HG03432 (cell line): ENCODE measurements at regions not wholly inside any gene's neighbourhood (a gene's known extent, or its start where the extent isn't known, plus 50 kb on each side); places are given as distances from the start of the nearest gene placed in this dataset.
"Not testable (repeated sequence)": the region's sequence is repeated elsewhere in the genome, so short reads cannot be mapped to it uniquely, and the experiment has no call there.

Experiments used
- ATAC-seq: cut with Tn5 transposase; IDR thresholded peaks from one replicate; pipeline ENCODE4 v1.9.1; 2021; ENCODE audit warnings: mild to moderate bottlenecking, moderate library complexity; ENCODE audit not compliant: unreplicated experiment

DNA sequence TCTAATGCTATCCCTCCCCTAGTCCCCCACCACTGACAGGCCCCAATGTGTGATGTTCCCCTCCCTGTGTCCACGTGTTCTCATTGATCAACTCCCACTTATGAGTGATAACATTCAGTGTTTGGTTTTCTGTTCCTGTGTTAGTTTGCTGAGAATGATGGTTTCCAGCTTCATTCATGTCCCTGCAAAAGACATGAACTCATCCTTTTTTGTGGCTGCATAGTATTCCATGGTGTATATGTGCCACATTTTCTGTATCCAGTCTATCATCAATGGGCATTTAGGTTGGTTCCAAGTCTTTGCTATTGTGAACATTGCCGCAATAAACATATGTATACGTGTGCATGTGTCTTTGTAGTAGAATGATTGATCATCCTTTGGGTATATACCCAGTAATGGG lies 153.1 kb downstream of the OR13H1 start:
- not testable (repeated sequence) for ATAC-seq

DNA sequence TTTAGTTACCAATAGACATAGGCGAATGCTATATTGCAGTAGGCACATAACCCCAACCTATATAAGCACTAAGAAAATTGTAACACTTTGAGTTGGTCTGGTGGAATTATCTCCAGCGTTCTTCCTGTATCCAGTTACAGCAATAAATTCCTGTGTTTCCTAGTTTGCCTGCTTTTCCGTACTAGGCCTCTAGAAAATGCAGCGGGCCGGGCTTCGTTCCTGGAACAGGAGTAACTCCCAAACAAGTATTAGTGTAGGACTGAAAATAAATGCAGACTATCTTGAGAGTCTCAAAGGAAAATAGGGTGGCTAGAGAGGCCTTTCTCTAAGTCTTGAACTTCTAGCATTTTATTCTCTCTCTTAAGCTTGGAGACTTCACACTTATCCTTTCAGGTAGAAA lies 159.8 kb downstream of the OR13H1 start:
- ATAC-seq, result no peak

DNA sequence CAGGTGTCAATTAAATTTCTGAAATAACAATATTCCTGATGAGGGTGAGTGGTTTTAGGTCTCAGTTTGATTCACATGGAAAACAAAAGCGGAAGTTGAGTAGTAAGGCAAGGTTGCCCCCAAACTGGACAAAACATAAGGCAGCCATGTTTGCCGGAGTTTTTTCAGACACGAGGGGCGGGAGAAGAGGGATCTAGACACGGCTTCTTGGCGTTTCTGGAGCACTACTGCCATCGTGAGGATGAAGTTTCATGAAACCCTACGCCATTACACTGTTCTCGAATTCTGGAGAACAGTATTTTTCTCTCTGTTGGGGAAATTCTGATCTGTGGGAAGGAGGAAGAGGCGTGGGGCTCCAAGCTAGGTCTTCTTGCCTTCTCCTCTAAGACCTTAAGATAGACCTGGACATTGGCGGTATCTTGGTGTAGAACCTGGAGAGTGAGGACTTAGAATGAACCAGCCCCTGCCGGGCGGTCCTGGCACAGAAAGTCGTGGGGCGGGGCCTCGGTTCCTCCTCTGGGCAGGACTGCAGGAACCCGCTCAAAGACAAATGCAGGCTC lies 160.3 kb downstream of the OR13H1 start:
- ATAC-seq, result no peak

DNA sequence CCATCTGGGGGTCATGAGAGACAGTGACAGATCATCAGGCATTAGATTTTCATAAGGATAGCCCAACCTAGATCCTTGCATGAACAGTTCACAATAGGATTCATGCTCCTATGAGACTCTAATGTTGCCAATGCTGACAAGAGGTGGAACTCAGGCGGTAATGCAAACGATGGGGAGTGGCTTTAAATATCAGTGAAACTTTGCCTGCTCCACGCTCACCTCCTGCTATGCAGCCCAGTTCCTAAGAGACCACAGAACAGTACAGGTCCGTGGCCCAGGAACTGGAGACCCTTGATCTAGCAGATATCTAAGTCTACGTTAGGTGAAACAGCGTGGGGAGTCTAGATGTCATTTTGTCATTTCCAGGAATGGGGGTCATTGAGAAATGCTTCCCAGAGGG lies 165.7 kb downstream of the OR13H1 start:
- no peak for ATAC-seq

DNA sequence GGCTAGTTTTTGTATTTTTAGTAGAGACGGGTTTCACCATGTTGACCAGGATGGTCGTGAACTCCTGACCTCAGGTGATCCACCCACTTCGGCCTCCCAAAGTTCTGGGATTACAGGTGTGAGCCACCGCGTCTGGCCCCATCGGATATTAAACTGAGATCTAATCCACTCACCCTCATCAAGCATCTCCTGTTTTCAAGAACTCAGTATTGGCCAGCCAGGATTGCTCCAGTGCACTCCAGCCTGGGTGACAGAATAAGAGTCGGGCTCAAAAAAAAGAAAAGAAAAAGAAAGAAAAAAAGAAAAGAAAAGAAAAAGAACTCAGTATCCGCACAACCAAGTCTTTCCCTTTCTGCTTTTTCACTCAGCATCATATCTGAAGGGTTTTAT lies 167.6 kb downstream of the OR13H1 start:
- ATAC-seq, result no peak

DNA sequence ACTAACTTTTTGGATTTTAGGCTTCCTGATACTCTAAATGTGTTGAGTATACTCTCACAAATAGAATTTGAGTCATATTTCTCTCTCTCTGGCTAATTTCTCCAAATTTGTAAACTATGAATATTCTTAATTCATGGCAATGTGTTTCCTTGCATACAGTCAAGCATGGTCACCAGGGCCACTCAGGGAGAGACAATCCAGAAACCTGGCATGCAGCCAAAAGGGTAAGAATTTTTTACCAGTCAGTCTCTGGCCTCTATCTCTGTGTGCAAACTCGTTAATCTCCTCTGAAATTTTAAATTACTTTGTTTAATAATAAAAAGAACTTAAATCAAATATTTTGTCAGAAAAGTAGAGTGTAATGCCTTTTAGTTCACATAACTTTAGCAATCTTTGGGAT lies 179.8 kb downstream of the OR13H1 start:
- ATAC-seq, result no peak

DNA sequence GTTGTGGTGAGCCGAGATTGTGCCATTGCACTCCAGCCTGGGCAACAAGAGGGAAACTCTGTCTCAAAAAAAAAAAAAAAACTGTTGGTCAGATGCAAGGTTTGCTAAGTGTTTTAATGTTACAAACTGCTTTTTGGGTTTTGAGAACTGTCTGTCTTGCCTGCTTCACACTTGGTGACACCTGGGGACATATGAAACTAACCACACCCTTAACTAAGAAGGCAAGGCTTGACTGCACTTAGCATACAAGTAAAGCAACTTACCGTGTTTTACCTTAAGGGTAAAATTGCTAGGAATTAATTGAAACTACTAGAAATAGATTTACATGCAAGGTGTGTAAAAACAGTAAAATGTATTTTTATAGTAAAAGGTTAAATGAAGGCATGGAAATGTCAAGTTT lies 180.4 kb downstream of the OR13H1 start:
- ATAC-seq, result no peak

DNA sequence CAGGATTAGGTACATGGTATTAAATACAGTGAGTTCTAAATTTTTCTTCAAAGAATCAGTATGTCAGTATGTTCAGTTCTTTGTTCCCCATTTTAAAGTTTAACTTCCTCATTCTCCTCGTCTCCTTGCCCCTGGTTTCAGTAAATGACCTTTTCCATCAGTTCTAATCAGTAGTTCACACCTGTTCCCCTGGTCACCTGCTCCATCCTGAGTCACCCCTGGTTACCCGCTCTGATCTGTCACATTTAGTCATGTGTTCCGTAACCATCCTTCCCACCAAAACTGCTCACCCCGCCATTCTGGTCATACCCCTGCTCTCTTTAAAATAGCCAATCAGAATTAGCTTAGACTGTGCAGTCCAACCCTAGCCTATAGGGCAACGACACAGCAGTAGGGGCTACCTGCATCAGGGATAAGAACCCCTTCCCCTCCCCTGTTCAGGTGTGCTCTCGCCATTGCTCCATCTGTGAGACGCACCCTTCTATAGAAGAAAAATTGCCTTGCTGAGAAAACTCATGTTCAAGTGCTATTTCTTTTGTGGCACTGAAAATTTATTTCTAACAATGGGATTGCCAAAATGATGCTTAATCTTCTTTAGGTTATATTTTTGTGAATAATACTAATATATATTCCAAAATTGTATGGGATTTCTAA lies 181.3 kb downstream of the OR13H1 start:
- ATAC-seq, result no peak

DNA sequence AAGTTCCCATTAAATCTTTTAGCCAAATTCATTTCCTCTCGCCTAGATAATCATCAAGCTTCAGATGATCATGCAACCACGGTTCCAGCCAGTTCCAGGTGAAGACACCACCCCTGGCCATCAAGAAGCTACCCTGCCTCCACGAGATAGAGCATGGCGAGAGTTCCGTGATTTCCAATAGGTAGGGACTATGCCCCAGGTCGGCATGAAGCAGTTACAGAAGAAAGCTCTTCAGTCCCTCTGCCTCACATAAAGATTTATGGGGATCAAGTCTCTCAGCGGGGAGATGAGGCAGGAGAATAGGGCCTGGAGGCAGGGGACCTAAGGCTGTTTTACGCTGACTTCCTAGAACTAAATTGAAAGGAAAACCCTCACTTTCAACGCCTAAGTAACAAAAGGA lies 183.9 kb downstream of the OR13H1 start:
- no peak for ATAC-seq

DNA sequence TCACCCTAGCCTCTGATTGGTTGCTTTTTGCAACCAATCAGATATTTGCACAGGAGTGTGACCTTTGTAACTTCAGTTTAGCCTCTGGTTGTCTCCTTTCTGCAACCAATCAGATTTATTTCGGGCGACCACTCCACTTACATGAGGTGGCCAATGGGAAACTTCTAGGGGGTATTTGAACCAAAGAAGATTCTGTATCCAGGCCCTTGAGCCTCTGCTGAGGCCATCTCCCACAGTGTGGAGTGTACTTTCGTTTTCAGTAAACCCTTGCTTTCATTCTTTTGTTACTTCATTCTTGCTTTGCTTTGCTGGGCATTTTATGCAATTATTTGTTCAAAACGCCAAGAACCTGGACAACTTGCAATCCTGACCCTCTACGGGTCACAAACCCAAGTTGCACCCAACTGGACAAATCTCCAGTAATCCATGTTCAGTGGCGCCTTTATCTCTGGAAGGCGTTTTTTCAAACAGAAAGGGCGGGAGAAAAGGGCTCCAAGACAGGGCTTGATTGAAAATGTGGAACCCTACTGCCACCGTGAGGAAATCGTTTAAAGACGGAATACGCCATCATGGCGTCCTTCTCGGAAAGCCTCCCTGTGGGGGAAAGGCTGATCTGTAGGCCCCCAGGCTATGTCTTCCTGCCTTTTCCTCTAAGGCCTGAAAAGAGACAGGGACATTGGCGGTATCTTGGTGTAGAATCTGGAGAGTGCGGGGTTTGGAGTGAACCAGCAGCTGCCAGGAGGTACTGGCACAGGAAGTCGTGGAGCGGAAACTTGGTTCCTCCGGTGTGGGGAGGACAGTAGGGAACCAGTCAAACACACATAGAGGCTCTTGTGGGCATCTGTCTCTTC lies 184.6 kb downstream of the OR13H1 start:
- no peak for ATAC-seq

DNA sequence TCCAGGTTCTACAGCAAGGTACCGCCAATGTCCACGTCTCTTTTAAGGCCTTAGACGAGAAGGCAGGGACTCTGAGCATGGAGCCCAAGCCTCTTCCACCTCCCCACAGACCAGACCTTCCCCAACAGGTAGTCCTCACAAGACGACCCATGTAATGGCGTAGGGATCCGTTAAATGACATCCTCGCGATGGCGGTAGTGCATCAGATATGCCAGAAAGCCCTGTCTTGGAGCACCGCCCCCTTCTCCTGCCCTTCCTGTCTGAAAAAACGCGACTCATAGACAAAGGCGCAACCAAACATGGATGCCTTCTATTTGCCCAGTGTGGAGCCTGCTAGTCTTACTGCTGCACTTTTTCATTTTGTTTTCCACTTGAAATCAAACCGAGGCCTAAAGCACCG lies 185.4 kb downstream of the OR13H1 start:
- no peak for ATAC-seq

DNA sequence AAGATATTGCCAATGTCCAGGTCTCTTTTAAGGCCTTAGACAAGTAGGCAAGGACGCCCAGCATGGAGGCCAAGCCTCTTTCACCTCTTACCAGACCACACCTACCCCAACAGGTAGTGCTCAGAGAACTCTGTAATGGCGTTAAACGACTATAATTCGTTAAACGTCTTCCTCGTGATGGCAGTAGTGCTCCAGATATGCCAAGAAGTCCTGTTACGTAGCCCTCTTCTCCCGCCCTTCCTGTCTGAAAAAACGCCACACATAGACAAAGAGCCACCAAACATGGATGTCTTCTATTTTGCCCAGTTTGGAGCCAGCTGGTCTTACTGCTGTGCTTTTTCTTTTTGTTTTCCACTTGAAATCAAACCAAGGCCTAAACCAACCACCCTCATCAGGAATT lies 190.7 kb downstream of the OR13H1 start:
- ATAC-seq, result no peak

DNA sequence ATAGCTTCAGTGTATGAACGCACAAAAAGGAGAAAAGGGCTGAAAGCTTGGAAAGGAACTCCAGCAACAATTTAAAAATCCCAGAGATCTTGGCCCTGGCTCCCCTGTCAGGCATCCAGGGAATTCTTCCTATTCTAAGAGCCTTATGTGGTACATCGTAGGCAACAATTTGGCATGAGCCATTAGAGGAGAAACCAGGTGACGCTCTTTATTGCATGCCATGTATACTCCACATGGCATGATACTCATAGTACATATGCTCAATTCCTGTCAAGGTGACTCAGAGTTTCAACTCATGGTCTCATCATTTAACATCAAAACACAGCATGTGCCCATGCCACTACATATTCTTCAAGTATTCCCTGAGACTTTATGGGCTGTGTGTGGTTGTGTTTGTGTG lies 191.3 kb downstream of the OR13H1 start:
- no peak for ATAC-seq

DNA sequence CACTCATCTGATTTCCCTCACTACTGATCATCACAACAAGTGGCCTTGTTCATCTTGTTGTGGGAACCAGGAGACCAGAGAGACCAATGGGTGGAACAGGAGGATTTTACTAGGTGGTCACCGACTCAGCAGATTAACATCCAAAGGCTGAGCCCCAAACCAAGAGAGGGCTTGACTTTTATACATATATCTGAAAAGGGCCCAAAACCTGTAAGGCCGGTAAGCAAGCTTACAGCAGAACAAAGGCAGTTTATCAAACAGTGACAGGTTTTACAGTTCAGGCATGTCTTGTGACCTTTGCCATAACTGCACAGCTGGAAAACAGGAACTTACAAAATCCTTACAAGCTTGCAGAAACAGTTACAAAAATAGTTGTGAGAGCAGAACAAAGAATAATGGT lies 195.9 kb downstream of the OR13H1 start:
- no peak for ATAC-seq

DNA sequence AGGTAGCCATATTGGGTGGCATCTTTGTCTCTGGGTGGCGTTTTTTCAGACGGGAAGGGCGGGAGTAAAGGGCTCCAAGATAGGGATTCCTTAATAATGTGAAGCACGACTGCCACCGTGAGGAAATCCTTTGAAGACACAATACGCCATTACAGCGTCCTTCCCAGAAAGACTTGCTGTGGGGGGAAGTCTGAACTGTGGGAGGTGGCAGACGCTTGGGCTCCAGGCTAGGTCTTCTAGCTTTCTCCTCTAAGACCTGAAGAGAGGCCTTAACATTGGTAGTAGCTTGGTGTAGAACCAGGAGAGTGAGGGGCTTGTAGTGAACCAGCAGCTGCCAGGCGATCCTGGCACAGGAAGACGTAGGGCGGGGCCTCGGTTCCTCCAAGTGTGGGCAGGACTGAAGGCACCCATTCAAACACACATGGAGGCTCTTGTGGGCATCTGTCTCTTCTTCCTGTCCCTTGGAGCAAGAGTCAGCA lies 197.3 kb downstream of the OR13H1 start:
- ATAC-seq, result no peak

DNA sequence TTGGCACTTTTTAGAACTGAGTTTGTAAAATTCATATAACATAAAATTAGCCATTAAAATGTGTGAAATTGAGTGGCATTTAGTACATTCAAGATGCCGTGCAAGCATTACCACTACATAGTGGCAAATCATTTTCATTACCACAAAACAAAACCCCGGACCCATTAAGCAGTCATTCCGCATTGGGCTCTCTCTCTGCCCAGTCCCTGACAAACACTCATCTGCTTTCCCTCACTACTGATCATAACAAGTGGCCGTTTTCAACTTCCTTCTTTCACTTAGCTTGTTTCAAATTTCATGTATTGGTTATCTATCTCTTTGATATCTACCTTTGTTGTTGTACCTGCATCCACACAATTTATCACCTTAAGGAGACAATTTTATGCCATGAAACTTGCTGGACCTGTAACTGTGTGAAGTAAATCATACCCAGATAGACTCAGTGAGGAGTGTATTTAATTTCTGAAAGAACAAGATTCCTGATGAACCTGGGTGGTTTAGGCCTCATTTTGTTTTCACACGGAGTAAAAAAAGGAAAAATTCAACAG lies 202.1 kb downstream of the OR13H1 start:
- no peak for ATAC-seq

DNA sequence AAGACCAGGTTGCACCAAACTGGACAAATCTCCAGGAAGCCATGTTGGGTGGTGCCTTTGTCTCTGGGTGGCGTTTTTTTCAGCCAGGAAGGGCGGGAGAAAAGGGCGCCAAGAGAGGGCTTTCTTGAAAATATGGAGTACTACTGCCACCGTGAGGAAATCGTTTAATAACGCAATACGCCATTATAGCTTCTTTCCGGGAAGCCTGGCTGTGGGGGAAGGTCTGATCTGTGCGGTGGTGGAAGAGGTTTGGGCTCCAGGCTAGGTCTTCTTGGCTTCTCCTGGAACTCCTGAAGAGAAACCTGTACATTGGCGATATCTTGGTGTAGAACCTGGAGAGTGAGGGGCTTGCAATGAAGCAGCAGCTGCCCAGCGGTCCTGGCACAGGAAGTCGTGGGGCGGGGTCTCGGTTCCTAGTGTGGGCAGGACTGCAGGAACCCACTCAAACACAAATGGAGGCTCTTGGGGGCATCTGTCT lies 202.7 kb downstream of the OR13H1 start:
- ATAC-seq, result no peak

DNA sequence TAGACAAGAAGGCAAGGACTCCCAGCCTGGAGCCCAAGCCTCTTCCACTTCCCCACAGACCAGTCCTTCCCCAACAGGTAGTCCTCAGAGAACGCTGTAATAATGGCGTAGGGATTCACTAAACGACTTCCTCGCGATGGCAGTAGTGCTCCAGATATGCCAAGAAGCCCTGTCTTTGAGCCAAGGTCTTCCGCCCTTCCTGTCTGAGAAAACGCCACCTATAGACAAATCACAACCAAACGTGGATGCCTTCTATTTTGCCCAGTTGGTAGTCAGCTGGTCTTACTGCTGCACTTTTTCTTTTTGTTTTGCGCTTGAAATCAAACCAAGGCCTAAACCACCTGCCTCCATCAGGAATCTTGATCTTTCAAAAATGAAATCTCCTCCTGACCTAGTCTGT lies 203.3 kb downstream of the OR13H1 start:
- no peak for ATAC-seq

DNA sequence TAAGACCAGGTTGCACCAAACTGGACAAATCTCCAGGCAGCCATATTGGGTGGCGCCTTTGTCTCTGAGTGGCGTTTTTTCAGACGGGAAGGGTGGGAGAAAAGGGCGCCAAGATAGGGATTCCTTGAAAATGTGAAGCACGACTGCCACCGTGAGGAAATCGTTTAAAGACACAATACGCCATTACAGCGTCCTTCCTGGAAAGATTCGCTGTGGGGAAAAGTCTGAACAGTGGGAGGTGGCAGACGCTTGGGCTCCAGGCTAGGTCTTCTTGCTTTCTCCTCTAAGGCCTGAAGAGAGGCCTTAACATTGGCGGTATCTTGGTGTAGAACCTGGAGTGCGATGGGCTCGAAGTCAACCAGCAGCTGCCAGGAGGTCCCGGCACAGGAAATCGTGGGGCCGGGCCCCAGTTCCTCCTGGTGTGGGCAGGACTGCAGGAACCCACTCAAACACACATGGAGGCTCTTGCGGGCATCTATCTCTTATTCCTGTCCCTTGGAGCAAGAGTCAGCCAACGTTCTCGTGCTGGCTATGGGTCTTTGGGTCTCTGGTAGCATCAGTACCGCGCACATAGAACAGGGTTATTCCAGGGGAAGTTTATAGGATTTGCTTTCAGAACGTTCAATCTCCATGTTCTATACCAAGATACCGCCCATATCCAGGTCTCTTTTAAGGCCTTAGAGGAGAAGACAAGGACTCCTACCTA lies 208.8 kb downstream of the OR13H1 start:
- no peak for ATAC-seq

DNA sequence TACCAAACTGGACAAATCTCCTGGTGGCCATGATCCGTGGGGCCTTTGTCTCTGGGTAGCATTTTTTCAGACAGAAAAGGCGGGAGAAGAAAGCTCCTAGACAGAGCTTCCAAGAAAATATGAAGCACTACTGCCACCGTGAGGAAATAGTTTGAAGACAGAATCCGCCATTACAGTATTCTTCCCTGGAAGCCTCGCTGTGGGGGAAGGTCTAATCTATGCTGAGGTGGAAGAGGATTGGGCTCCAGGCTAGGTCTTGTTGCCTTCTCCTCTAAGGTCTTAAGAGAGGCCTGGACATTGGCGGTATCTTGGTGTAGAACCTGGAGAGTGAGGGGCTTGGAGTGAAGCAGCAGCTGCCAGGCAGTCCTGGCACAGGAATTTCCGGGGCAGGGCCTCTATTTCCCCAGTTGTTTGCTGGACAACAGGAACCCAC lies 218.9 kb downstream of the OR13H1 start:
- no peak for ATAC-seq

DNA sequence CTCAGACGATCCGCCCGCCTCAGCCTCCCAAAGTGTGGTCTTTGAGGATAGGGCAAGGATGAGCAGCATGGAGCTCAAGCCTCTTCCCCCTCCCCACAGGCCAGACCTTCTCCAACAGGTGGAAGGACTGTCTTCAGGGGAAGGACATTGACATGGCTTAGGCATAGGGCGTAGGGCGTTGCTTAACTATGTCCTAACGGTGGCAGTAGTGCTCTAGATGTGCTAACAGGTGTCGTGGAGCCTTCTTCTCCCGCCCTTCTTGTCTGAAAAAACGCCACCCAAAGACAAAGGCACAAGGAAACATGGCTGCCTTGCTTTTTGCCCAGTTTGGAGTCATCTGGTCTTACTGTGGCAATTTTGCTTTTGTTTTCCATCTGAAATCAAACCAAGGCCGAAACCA lies 219.8 kb downstream of the OR13H1 start:
- peak; percentile 54 for ATAC-seq
